NCI-H2029 treated with DMSO at 0.1 percent for 48 hours (cell line): ENCODE measurements at regions not wholly inside any gene's neighbourhood (a gene's known extent, or its start where the extent isn't known, plus 50 kb on each side); places are given as distances from the start of the nearest gene placed in this dataset.
"Not testable (repeated sequence)": the region's sequence is repeated elsewhere in the genome, so short reads cannot be mapped to it uniquely, and the experiment has no call there.

Experiments used
- DNase-seq: peaks from one replicate; lab custom pipeline; 2025; lab: John Stamatoyannopoulos, UW

GRCh38 chr13:34167347-34167746, 349.4 kb downstream of the RFC3 start:
- no peak for DNase-seq

GRCh38 chr13:34172048-34172447, 354.1 kb downstream of the RFC3 start:
- DNase-seq = no peak

- DNase-seq = no peak
Measured at GRCh38 chr13:34174671-34175145, 356.8 kb downstream of the RFC3 start.

GRCh38 chr13:34175551-34175950, 357.6 kb downstream of the RFC3 start:
- DNase-seq = no peak

GRCh38 chr13:34176633-34177032, 358.7 kb downstream of the RFC3 start:
- no peak for DNase-seq

- no peak for DNase-seq
Measured at GRCh38 chr13:34179481-34179880, 361.5 kb downstream of the RFC3 start.

- DNase-seq = no peak
Measured at GRCh38 chr13:34179927-34180326, 362.0 kb downstream of the RFC3 start.

GRCh38 chr13:34181256-34181655, 363.3 kb downstream of the RFC3 start:
- not testable (repeated sequence) for DNase-seq

GRCh38 chr13:34189946-34190345, 372.0 kb downstream of the RFC3 start:
- no peak for DNase-seq

GRCh38 chr13:34201050-34201913, 383.3 kb downstream of the RFC3 start:
- DNase-seq = peak; percentile 4

- DNase-seq = no peak
Measured at GRCh38 chr13:34207334-34207733, 389.4 kb downstream of the RFC3 start.

- no peak for DNase-seq
Measured at GRCh38 chr13:34207872-34208271, 389.9 kb downstream of the RFC3 start.

- DNase-seq = no peak
Measured at GRCh38 chr13:34208336-34208735, 390.4 kb downstream of the RFC3 start.

GRCh38 chr13:34210341-34210740, 392.4 kb downstream of the RFC3 start:
- no peak for DNase-seq

- no peak for DNase-seq
Measured at GRCh38 chr13:34214686-34215085, 396.7 kb downstream of the RFC3 start.

- DNase-seq = no peak
Measured at GRCh38 chr13:34216256-34216655, 398.3 kb downstream of the RFC3 start.

GRCh38 chr13:34217343-34218025, 399.5 kb downstream of the RFC3 start:
- no peak for DNase-seq

- DNase-seq = no peak
Measured at GRCh38 chr13:34223984-34224383, 406.0 kb downstream of the RFC3 start.

GRCh38 chr13:34224877-34225276, 406.9 kb downstream of the RFC3 start:
- no peak for DNase-seq

- no peak for DNase-seq
Measured at GRCh38 chr13:34230271-34230670, 412.3 kb downstream of the RFC3 start.

GRCh38 chr13:34241332-34241731, 423.4 kb downstream of the RFC3 start:
- no peak for DNase-seq

- no peak for DNase-seq
Measured at GRCh38 chr13:34243403-34243802, 425.5 kb downstream of the RFC3 start.

- peak; percentile 0 for DNase-seq
Measured at GRCh38 chr13:34246511-34246910, 428.6 kb downstream of the RFC3 start.
